ENCODE measurements at regions not wholly inside any gene's neighbourhood (a gene's known extent, or its start where the extent isn't known, plus 50 kb on each side); places are given as distances from the start of the nearest gene placed in this dataset.

DNA sequence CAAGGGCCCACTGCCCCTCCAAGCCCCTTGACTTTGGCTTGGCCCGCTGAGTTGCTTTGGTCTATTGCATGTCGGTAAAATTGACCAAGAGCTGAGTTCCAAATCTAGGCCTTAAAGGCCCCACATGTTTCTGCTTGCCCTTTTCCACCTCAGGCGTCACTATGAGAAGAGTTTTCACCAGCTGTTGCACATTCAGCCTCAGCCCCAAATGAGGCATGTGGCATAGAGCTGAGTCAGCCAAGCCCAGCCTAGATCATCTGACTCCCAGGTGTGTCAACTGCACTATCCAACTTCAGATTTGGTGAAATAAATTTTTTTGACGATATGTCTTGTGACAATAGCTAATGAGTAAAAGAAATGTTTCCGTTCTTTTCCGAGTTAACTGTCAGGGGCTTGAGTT lies 424.5 kb upstream of the FAM47C start:
- 80 to 87% methylated on average over 5 to 6 of the region's 6 CpGs for WGBS, 2 donors
- TF ChIP-seq, protein P1, sequence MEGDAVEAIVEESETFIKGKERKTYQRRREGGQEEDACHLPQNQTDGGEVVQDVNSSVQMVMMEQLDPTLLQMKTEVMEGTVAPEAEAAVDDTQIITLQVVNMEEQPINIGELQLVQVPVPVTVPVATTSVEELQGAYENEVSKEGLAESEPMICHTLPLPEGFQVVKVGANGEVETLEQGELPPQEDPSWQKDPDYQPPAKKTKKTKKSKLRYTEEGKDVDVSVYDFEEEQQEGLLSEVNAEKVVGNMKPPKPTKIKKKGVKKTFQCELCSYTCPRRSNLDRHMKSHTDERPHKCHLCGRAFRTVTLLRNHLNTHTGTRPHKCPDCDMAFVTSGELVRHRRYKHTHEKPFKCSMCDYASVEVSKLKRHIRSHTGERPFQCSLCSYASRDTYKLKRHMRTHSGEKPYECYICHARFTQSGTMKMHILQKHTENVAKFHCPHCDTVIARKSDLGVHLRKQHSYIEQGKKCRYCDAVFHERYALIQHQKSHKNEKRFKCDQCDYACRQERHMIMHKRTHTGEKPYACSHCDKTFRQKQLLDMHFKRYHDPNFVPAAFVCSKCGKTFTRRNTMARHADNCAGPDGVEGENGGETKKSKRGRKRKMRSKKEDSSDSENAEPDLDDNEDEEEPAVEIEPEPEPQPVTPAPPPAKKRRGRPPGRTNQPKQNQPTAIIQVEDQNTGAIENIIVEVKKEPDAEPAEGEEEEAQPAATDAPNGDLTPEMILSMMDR (IDR thresholded peaks at IDR 0.05): no peak
- TF ChIP-seq POLR2A (IDR thresholded peaks at IDR 0.05): no peak
- no peaks in the 10 kb centered on the region for H3K4me1 ChIP-seq
- H3K27ac ChIP-seq: no peak overlapping the region
- H3K27me3 ChIP-seq: no peaks in the 10 kb centered on the region
- intact Hi-C loops (cut with DNase I): no loop called here
- no peak for DNase-seq
- no peak for ATAC-seq
- H3K9me3 ChIP-seq: no peaks in the 10 kb centered on the region
- no peaks in the 10 kb centered on the region for H3K36me3 ChIP-seq (replicated peaks in 1 of 2; ENCODE audit: insufficient read depth in 1 of 2, low read depth in 2 of 2)
- no peak overlapping the region for H3K4me3 ChIP-seq

DNA sequence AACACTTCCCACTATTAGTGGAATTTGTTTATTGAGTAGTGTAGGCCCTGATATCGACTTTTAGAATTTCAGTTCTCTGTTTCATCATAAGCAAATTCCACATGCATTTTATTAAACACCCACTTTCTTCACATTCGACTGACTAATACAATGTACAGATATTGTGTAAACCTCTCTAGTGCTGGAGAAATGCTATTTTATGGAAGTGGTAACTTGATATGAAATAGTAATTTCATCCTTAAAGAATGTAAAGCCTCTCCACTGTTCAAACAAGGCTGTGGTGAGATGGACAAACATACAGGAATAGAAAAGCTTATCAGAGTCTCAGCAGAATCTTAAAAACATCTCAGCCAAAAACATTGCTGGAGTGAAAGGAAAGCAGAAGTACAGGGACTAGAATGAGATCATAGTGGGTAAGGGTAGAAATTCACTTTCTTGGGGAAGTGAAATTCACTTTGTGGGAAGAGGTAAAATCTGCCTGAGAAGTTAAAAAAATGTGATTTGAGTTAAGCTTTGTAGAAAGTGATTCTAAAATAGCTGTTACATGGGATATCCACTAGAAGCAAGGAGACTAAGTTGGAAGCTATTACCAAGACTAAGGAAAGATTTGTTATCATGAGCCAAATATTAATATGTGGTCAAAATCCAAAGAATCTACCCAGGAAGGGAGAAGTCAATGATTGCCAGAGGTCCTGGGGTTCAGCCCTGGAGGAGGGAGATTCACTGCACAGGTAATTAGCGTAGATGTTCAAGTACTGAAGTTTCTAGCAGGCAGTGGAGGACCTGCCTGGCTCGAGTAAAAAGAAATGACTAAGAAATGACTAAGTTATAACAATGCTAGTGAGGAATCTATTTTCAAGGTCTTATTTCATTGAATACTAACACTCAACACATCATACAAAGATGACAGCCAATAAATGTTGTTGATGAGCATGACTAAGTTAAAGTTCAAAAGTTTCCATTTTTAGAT lies 398.3 kb upstream of the FAM47C start:
- no peaks in the 10 kb centered on the region for H3K36me3 ChIP-seq (replicated peaks in 1 of 2; ENCODE audit: insufficient read depth in 1 of 2, low read depth in 2 of 2)
- ATAC-seq (no peak), DNase-seq (no peak)
- no peaks in the 10 kb centered on the region for H3K9me3 ChIP-seq
- no peaks in the 10 kb centered on the region for H3K27me3 ChIP-seq
- 52 to 64% methylated on average over 4 of the region's 4 CpGs for WGBS, 2 donors
- H3K4me1 ChIP-seq: no peaks in the 10 kb centered on the region
- intact Hi-C loops (cut with DNase I): no loop called here
- TF ChIP-seq, protein P1 (IDR thresholded peaks at IDR 0.05): no peak
- no peak for TF ChIP-seq POLR2A (IDR thresholded peaks at IDR 0.05)
- H3K27ac ChIP-seq: no peak overlapping the region
- no peak overlapping the region for H3K4me3 ChIP-seq

DNA sequence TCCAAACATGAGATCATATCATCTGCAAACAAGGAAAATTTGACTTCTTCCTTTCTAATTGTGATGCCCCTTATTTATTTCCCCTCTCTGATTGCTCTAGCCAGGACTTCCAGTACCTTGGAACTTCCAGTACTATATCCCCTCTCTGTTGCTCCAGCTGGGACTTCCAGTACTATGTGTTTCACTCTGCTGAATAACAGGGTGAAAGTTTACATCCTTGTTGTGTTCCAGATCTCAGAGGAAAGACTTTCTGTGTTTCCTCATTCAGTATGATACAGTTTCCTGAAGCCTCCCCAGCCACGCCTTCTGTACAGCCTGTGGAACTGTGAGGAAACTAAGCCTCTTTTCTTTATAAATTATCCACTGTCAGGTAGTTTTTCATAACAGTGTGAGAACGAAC lies 381.3 kb upstream of the FAM47C start:
- Histone ChIP-seq H3K27me3 (no peaks in the 10 kb centered on the region), H3K27ac (no peak overlapping the region), H3K4me3 (no peak overlapping the region), H3K36me3 (replicated peaks in 1 of 2; ENCODE audit: insufficient read depth in 1 of 2, low read depth in 2 of 2) (no peaks in the 10 kb centered on the region), H3K4me1 (no peaks in the 10 kb centered on the region), H3K9me3 (no peaks in the 10 kb centered on the region)
- intact Hi-C loops (cut with DNase I): no loop called here
- no peak for ATAC-seq
- WGBS, 2 donors: 56 to 61% methylated on average over 2 of the region's 2 CpGs
- DNase-seq: no peak
- TF ChIP-seq, protein P1 (IDR thresholded peaks at IDR 0.05): no peak
- no peak for TF ChIP-seq POLR2A (IDR thresholded peaks at IDR 0.05)

DNA sequence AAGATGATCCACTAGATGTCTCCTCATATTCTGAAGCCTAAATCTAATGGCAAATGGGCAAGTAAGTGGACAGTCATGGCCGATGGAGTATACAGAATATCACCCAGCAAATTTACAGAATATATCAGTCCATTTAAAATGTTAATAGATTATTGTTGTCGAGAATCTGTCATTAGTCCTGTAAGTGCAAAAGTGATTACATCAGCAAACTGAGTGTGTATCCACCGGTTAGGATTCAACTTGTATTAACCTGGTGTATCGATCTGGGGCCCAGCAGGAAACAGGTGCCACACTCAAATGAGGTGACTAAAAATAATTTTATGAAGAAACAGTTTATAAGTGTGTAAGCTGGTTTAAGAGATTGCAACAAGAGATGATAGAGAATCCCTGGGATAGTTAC lies 367.9 kb upstream of the FAM47C start:
- H3K27me3 ChIP-seq: no peaks in the 10 kb centered on the region
- DNase-seq (no peak), ATAC-seq (no peak)
- H3K27ac ChIP-seq: no peak overlapping the region
- intact Hi-C loops (cut with DNase I): no loop called here
- H3K9me3 ChIP-seq: no peaks in the 10 kb centered on the region
- no peak overlapping the region for H3K4me3 ChIP-seq
- H3K4me1 ChIP-seq: no peaks in the 10 kb centered on the region
- no peaks in the 10 kb centered on the region for H3K36me3 ChIP-seq (replicated peaks in 1 of 2; ENCODE audit: insufficient read depth in 1 of 2, low read depth in 2 of 2)
- TF ChIP-seq, protein P1 (IDR thresholded peaks at IDR 0.05): no peak
- TF ChIP-seq POLR2A (IDR thresholded peaks at IDR 0.05): no peak
- 53 to 71% methylated on average over 4 of the region's 4 CpGs for WGBS, 2 donors

DNA sequence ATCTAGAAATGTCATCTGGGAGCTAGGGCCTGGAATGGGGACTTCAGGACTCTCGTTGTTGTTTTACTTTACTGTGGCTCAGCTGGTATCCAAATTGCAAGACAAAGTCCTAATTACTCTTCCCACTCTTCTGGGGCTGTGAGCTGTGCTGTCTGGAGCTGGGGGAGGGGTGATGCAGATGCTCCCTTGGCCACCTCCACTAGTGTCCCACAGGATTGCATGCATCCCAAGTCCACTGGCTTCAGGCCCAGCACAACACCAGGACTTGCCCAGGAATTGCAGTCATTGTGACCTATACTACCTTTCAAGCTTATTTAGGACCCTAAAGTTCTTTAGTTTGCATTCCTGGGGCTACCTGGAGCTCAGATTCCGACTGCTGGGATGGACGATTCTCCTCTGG lies 366.1 kb upstream of the FAM47C start:
- TF ChIP-seq, protein P1 (IDR thresholded peaks at IDR 0.05): no peak
- no peak for TF ChIP-seq POLR2A (IDR thresholded peaks at IDR 0.05)
- no peak for ATAC-seq
- no peak overlapping the region for H3K4me3 ChIP-seq
- no peaks in the 10 kb centered on the region for H3K27me3 ChIP-seq
- H3K4me1 ChIP-seq: no peaks in the 10 kb centered on the region
- H3K27ac ChIP-seq: no peak overlapping the region
- no peaks in the 10 kb centered on the region for H3K36me3 ChIP-seq (replicated peaks in 1 of 2; ENCODE audit: insufficient read depth in 1 of 2, low read depth in 2 of 2)
- 70 to 100% methylated on average over 1 to 3 of the region's 3 CpGs for WGBS, 2 donors
- no peak for DNase-seq
- no peaks in the 10 kb centered on the region for H3K9me3 ChIP-seq
- intact Hi-C loops (cut with DNase I): no loop called here

All from body of pancreas (tissue), 4 donors.